PC-3 (cell line): ENCODE measurements at regions not wholly inside any gene's neighbourhood (a gene's known extent, or its start where the extent isn't known, plus 50 kb on each side); places are given as distances from the start of the nearest gene placed in this dataset.

Experiments
- ATAC-seq: fragments of 200-7000 bp; cut with Tn5 transposase; 2 replicates; pipeline ENCODE4 v1.9.1; 2020; ENCODE audit warnings: mild to moderate bottlenecking, moderate library complexity
- BruUV-seq: library from RNA; stranded (reverse); fragments of 400-500 nt; replicated peaks from 2 replicates; lab custom pipeline; 2021; lab: Mats Ljungman, UMichigan
- CTCF ChIA-PET: fragments of 300-600 bp; sonication (Branson Sonifier 250); formaldehyde crosslinking; loops from one replicate; lab custom pipeline; 2022; ENCODE audit warnings: antibody characterized with exemption; lab: Charles Lee
- POLR2A ChIA-PET: fragments of 300-600 bp; sonication (Branson Sonifier 250); formaldehyde crosslinking; loops from one replicate; lab custom pipeline; 2022; ENCODE audit warnings: antibody characterized with exemption; ENCODE audit not compliant: unreplicated experiment; lab: Charles Lee
- DNase-seq: peaks from one replicate; pipeline ENCODE4 v3.0.0-alpha.2; 2015
- H2AFZ ChIP-seq: fragments of 300-600 bp; sonication (generic); 2 replicates; pipeline ENCODE4 v1.6.0; 2016; ENCODE audit warnings: antibody characterized with exemption, low read length
- H3F3A ChIP-seq: fragments of 300-600 bp; sonication (generic); one replicate; pipeline ENCODE4 v1.6.0; 2017; ENCODE audit warnings: antibody characterized with exemption, low read length, control low read depth, mild to moderate bottlenecking; ENCODE audit not compliant: unreplicated experiment
- H3K27ac ChIP-seq: fragments of 300-600 bp; sonication (generic); 2 replicates; pipeline ENCODE4 v1.5.1; 2016; ENCODE audit warnings: mild to moderate bottlenecking, low read length
- H3K27me3 ChIP-seq: fragments of 300-600 bp; sonication (generic); 2 replicates; pipeline ENCODE4 v1.6.1; 2016; ENCODE audit warnings: low read length, mixed read lengths
- H3K36me3 ChIP-seq: fragments of 300-600 bp; sonication (generic); 2 replicates; pipeline ENCODE4 v1.6.1; 2016; ENCODE audit warnings: low read depth, mixed run types, low read length, mixed read lengths
- H3K4me1 ChIP-seq: fragments of 300-600 bp; sonication (generic); 2 replicates; pipeline ENCODE4 v1.5.1; 2016; ENCODE audit warnings: low read length; ENCODE audit not compliant: insufficient read depth
- H3K4me2 ChIP-seq: fragments of 300-600 bp; sonication (generic); 2 replicates; pipeline ENCODE4 v1.6.0; 2016; ENCODE audit warnings: low read length
- H3K4me3 ChIP-seq: fragments of 300-600 bp; sonication (generic); 2 replicates; pipeline ENCODE4 v1.5.1; 2016; ENCODE audit warnings: mild to moderate bottlenecking, low read length, mixed read lengths
- H3K79me2 ChIP-seq: fragments of 300-600 bp; sonication (generic); 2 replicates; pipeline ENCODE4 v1.6.1; 2017; ENCODE audit warnings: low read length, mixed read lengths
- H3K9ac ChIP-seq: fragments of 300-600 bp; sonication (generic); 2 replicates; pipeline ENCODE4 v1.6.0; 2016; ENCODE audit warnings: mild to moderate bottlenecking, low read length
- H3K9me2 ChIP-seq: fragments of 300-600 bp; sonication (generic); replicated peaks from 2 replicates; pipeline ENCODE4 v1.6.1; 2016; ENCODE audit warnings: mixed run types, low read length, mixed read lengths
- H3K9me3 ChIP-seq: fragments of 300-600 bp; sonication (generic); 2 replicates; pipeline ENCODE4 v1.6.1; 2016; ENCODE audit warnings: low read length, mixed read lengths
- H4K20me1 ChIP-seq: fragments of 300-600 bp; sonication (generic); 2 replicates; pipeline ENCODE4 v1.6.1; 2016; ENCODE audit warnings: low read length, mixed read lengths
- CTCF ChIP-seq: fragments of 300-600 bp; sonication (generic); conservative IDR thresholded peaks from 2 replicates; pipeline ENCODE4 v1.5.1; 2017; ENCODE audit warnings: antibody characterized with exemption, low read depth, mild to moderate bottlenecking, low read length
- EZH2 ChIP-seq: fragments of 300-600 bp; sonication (generic); IDR thresholded peaks from one replicate; pipeline ENCODE4 v1.6.1; 2017; ENCODE audit warnings: antibody characterized with exemption, mild to moderate bottlenecking, low read length; ENCODE audit not compliant: unreplicated experiment
- EZH2phosphoT487 ChIP-seq: fragments of 300-600 bp; sonication (generic); IDR thresholded peaks from 2 replicates; pipeline ENCODE4 v1.6.1; 2018; ENCODE audit warnings: mild to moderate bottlenecking, antibody characterized with exemption, low read length, borderline replicate concordance
- intact Hi-C: fragments of 100-400 bp; cut with micrococcal nuclease; formaldehyde crosslinking; loops from 2 replicates; pipeline ENCODE4 v1.9.0; 2023

- Histone ChIP-seq H3K27me3 (no peaks in the 10 kb centered on the region), H3K9me3 (no peaks in the 10 kb centered on the region), H3K4me1 (no peaks in the 10 kb centered on the region), H3F3A (no peaks in the 10 kb centered on the region), H3K79me2 (no peaks in the 10 kb centered on the region), H3K9me2 (no peaks in the 10 kb centered on the region), H3K27ac (no peak overlapping the region), H3K4me3 (no peak overlapping the region), H3K36me3 (no peaks in the 10 kb centered on the region), H3K9ac (no peak overlapping the region), H4K20me1 (no peaks in the 10 kb centered on the region), H3K4me2 (no peak overlapping the region), H2AFZ (0 out of 2 replicates have a peak overlapping the region, but pooled peaks have one; percentile 20)
- intact Hi-C loops: no loop called here
- BruUV-seq: no TSS peak
- ATAC-seq: no peak
- CTCF ChIA-PET: no interaction called here
- TF ChIP-seq EZH2 (no peak), EZH2phosphoT487 (no peak), CTCF (no peak)
- DNase-seq: no peak
- POLR2A ChIA-PET: no interaction called here
Observed at GRCh38 chr3:36282766-36283165, 97.5 kb upstream of the STAC start.

- no peaks in the 10 kb centered on the region for H3K79me2 ChIP-seq
- no peak overlapping the region for H3K9ac ChIP-seq
- intact Hi-C loops: no loop called here
- no peaks in the 10 kb centered on the region for H3K9me2 ChIP-seq
- DNase-seq (no peak), ATAC-seq (no peak)
- BruUV-seq: no TSS peak
- no peak overlapping the region for H2AFZ ChIP-seq
- no peak for TF ChIP-seq CTCF
- TF ChIP-seq EZH2: no peak
- no peak for TF ChIP-seq EZH2phosphoT487
- H3K27me3 ChIP-seq: no peaks in the 10 kb centered on the region
- H3F3A ChIP-seq: no peaks in the 10 kb centered on the region
- ChIA-PET CTCF (no interaction called here), POLR2A (no interaction called here)
- no peaks in the 10 kb centered on the region for H3K9me3 ChIP-seq
- H3K4me1 ChIP-seq: no peaks in the 10 kb centered on the region
- no peaks in the 10 kb centered on the region for H4K20me1 ChIP-seq
- H3K4me2 ChIP-seq: no peak overlapping the region
- no peaks in the 10 kb centered on the region for H3K36me3 ChIP-seq
- no peak overlapping the region for H3K4me3 ChIP-seq
- H3K27ac ChIP-seq: no peak overlapping the region
Observed at GRCh38 chr3:36295296-36295695, 85.0 kb upstream of the STAC start.

- ChIA-PET CTCF (no interaction called here), POLR2A (no interaction called here)
- no peak overlapping the region for H3K9ac ChIP-seq
- no peak for TF ChIP-seq CTCF
- no peak for TF ChIP-seq EZH2
- TF ChIP-seq EZH2phosphoT487: no peak
- DNase-seq (no peak), ATAC-seq (no peak)
- no peaks in the 10 kb centered on the region for H3K79me2 ChIP-seq
- H3K36me3 ChIP-seq: no peaks in the 10 kb centered on the region
- no peak overlapping the region for H3K27ac ChIP-seq
- H3K4me2 ChIP-seq: peak overlapping the region; percentile 17; the same call in 1 of the 2 replicates
- H2AFZ ChIP-seq: no peak overlapping the region
- H3K9me2 ChIP-seq: no peaks in the 10 kb centered on the region
- H3K4me3 ChIP-seq: no peak overlapping the region
- H3K27me3 ChIP-seq: no peaks in the 10 kb centered on the region
- H3K9me3 ChIP-seq: no peaks in the 10 kb centered on the region
- no peaks in the 10 kb centered on the region for H4K20me1 ChIP-seq
- intact Hi-C loops: no loop called here
- no peaks in the 10 kb centered on the region for H3K4me1 ChIP-seq
- no TSS peak for BruUV-seq
- no peaks in the 10 kb centered on the region for H3F3A ChIP-seq
Observed at GRCh38 chr3:36297195-36297594, 83.1 kb upstream of the STAC start.
